ENCODE measurements at regions not wholly inside any gene's neighbourhood (a gene's known extent, or its start where the extent isn't known, plus 50 kb on each side); places are given as distances from the start of the nearest gene placed in this dataset.

DNA sequence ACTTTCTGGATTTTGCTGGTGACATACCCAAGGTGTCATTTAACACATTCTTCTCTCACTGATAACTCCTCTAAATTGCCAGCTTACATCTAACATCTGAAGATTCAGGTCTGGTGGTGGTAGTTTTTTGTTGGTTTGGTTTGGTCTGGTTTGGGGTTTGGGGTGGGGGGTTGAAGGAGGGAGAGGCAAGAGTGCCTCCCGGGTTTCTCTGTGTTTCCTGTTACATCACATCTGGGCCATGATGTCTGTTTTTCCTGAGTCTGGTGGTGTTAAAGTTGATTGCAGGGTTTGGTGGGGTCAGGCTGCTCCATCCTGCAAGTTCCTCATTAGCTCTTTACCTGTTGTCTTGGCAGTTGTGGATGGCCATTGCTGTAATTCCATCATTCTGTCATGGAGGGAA is 155.8 kb upstream of the UBL3 start:
- DNase-seq (ENCODE audit: low read depth in 3 of 3, low spot score in 2 of 3) = no peak

DNA sequence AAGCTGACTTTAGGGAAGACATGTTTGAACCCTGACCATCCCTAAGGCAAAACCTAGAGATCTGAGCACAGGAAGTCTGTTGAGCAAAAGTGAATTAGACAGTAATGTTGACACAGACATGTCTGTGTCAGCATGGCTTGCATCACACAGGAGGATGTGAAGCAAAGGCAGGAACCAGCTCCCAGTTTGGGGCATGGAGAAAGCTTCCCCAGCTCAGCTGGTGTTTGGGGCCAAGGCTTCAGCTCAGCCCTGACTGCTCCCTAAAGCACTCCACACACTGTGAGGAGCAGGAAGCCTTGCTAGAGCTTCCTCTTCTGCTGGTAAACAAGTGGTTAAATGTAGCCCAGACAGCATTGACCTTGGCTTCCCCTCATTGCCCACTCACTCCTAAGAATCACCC is 153.8 kb upstream of the UBL3 start:
- no peak for DNase-seq (ENCODE audit: low read depth in 3 of 3, low spot score in 2 of 3)

DNA sequence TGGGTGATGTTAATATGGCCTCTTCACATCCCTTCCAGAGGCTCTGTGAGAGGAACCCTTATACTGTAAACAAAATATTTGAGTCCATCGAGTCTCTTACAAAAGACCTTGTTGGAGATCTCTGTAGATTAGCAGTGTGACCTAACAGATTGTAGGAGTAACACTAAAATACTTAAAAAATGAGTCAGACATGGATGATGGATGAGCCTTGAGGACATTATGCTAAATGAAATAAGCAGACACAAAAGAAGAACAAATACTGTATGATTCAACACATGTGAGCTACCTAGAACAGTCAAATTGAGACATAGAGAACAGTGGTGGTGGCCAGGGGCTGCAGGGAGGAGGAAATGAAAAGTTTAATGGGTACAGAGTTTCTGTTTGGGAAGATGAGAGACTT is 152.2 kb upstream of the UBL3 start:
- DNase-seq (ENCODE audit: low read depth in 3 of 3, low spot score in 2 of 3) = no peak

DNA sequence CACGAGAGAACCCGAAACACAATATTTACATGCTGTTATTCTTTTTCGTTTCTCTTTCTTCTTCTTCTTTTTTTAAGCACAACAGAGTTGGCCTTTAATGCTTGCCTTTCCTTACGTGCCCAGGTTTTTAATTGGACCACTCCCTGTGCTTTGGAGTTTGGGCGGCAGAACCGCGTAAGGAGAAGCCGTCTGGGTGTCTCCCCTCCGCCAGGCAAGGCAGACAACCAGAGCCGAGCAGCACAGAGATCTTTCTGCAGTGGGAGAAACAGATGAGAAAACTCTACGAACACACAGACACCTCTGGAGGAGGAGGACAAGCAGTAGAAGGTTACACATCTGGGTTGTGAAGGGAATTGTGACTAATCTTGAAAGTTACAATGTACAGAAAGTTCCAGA is 150.0 kb upstream of the UBL3 start:
- no peak for DNase-seq (ENCODE audit: low read depth in 3 of 3, low spot score in 2 of 3)

DNA sequence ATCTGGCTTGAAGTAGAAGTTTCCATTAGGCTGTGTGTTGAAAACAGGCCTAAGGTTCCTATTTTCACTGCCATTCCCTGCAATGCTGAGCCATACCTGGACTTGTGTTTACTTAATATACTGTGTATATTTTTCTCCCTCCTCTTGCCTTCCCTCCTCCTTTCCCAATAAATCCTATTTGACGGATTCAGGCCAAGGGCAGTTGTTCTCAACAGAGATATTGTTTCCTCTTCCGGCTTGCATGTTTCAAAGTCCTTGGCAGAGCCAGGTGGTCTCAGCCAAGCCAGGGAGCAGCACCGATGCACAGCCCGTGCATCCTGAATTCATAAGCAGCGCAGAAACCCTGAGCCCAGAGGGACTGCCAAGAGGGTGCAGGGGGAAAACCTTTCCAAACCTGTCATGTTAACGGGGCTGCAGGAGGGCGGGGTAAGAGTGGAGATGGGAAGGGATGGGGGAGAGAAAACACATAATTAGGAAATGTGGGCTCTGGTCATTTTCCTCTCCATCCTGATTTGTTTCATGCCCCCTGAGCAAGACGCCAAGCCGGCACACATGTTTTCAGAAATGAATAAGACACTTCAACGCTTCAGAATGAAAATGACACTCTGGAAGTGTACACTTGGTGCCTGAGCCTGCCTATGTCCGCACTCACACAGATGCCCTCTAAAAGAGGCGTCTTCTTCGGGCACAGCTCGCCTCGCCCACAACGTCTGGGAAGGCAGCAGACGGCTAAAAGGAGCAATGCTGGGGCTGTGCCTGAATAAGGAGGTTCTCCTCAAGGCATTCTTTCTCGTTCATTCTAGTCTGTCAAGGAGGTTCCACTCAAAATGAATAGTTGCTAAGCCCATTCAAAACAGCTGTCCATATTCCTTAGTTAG is 149.3 kb upstream of the UBL3 start:
- no peak for DNase-seq (ENCODE audit: low read depth in 3 of 3, low spot score in 2 of 3)

DNA sequence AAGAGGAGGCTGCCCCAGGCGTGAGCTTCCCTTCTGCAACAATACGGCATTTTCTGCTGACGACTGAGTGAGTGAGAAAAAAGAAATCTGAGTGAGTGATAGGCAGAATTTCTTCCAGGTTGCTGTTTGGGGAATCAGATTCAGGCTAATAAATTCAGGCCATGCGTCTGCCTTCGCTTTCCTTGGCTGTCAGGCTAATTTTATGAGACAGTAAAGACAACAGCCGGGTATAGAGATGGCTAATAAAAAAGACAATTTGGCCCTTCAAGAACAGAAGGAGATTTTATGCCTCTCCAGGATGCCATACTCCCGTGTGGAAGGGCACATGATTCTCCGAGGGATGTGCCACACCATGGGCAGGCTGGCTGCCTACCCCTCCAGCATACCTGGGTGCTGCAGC is 145.9 kb upstream of the UBL3 start:
- DNase-seq (ENCODE audit: low read depth in 3 of 3, low spot score in 2 of 3) = no peak

DNA sequence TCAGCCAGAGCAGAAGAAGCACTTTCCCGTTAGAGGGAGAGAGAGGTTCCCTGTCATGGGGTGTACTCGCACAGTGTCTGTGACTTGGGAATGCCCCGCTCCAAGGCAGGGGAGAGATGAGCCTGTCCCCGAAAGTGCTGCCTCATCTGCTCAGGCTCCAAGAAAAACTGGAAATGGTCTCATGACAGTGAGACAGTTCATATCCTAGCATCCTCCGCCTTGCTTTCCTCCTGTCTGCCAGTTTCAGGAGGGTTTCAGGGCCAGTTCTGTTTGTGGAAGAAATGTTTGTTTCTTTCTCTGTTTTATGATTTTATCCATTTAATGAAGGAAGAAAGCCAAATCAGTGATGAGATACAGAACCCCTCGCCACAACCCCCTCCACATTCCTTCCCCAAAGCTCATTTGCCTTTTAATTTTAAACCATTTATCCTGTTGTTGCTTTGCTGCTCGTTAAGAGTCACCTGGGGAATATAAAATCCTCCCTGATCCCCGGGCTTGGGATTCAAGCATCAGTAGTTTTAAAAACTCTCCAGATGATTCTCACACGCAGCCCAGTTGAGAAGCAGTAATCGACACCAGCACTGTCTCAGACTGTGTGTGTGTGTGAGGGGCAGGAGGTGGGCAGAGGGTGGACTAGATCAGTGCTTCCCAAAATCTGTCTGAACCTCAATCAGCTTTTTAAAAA is 144.6 kb upstream of the UBL3 start:
- DNase-seq (ENCODE audit: low read depth in 3 of 3, low spot score in 2 of 3) = no peak

DNA sequence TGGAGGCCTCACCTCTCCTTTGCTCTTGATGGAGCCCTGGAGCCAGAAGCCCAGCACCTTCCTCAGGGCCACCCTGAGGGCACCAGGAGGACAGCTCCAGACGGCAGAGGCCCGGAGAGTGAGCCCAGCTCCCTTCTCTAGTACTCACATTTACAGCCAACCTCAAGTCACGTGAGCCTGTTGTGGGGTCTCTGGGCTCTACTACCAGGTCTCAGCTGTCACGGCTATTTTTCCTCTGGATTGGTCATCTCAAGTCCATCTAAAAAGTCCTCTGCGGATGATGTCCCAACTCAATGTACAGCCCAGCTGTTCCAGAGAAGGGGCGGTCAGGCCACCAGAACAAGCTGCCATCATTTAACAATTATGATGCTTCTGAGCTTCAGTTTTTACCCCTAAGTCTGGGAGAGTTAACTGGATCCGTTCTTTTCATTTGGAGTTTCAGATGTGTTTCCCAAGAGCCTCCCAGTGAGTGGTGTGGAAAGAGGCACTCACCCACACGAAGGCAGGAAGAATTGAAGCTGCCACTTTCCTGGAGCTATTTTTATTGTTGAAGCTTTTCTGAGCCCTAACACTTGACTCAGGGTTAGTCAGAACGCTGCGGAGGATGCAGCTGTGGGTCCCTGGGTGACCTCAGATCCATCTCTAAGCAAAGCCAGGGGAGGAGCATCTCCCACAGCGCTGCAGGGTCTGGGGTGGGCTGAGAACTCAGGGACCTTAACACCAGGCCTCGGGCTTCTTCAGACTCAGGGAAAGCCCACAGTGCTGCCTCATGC is 143.5 kb upstream of the UBL3 start:
- DNase-seq (ENCODE audit: low read depth in 3 of 3, low spot score in 2 of 3) = no peak

DNA sequence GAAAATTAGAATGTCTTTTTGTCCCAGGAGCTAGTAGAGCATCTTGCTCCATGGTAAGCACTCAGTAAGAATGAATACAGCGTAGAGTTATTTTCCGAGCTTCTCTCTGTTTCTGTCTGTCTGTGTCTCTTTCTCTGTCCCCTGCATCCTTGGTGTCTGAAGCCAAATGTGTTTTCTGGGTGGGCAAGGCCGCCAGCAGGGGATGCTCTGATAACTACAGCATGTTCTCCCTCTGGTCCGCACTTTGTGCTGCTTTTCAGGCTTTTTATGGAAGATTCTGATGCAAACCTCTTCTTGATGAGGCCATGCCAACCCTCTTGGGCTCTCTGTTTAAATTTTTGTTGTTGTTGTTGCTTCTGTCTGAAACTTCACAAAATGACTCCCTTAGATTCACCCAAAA is 142.8 kb upstream of the UBL3 start:
- DNase-seq (ENCODE audit: low read depth in 3 of 3, low spot score in 2 of 3) = no peak

DNA sequence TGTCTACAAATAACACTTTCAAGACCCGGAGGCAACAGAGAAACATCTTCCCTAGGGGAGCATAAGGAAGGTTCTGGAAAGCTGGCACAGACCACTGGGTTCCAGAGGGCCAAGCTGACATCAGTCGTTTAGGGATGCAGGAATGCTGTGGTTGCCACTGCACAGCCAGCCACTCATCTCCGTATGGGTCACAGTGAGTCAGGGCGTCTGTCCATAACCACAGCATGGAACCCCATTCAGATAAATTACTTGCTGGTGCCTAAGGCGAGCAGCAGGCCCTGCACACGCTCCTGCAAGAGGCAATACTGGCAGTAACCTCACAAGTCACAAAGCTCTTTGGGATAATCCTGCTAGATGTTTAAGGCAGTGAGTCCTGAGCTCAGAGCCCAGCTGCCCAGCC is 140.9 kb upstream of the UBL3 start:
- DNase-seq (ENCODE audit: low read depth in 3 of 3, low spot score in 2 of 3) = no peak

DNA sequence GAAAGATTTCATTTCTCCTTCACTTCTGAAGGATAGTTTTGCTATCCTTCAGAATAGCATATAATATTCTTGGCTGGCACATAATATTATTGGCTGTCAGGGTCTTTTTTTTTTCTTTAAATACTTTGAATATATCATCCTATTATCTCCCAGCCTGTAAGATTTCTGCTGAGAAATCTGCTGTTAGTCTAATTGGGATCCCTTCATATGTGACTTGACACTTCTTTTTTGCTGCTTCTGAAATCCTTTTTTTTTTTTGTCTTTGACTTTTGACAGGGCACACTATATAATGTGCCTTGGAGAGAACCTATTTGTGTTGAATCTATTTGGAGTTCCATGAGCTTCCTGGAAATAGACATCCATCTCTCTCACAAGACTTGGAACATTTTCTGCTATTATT is 136.9 kb upstream of the UBL3 start:
- no peak for DNase-seq (ENCODE audit: low read depth in 3 of 3, low spot score in 2 of 3)

DNA sequence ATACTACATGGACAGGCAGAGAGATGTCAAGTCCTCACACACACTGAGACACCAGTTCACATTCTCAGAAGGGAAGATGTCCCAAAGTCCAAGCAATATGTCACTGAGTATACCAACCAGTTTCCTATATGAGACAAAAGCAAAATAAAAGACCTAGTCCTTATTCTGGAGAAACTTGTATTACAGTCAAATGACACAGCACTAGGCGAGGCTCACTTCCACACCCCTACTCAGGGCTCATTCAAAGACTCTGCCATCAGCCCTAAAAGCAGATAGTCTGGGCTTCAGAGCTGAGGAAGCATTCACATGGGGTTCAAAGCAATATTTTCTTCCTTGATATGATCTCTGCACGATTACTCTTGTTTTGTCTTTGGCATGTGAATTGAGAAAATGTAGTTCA is 129.9 kb upstream of the UBL3 start:
- no peak for DNase-seq (ENCODE audit: low read depth in 3 of 3, low spot score in 2 of 3)

DNA sequence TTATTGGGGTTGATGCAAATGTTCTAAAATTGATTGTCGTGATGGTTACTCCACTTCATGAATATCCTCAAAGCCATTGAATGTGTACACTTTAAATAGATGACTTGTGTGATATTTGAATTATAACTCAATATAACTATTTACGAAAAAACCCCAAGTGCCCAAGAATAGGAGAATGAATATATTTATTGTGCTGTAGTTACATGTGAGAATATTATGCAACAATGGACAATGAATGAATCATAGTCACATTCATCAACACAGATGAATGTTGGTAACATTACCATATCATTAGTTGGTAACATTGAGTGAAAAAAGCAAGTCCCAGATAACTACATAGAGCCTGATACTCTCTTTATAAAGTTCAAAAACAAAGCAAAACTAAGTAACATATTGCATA is 127.8 kb upstream of the UBL3 start:
- DNase-seq (ENCODE audit: low read depth in 3 of 3, low spot score in 2 of 3) = no peak

DNA sequence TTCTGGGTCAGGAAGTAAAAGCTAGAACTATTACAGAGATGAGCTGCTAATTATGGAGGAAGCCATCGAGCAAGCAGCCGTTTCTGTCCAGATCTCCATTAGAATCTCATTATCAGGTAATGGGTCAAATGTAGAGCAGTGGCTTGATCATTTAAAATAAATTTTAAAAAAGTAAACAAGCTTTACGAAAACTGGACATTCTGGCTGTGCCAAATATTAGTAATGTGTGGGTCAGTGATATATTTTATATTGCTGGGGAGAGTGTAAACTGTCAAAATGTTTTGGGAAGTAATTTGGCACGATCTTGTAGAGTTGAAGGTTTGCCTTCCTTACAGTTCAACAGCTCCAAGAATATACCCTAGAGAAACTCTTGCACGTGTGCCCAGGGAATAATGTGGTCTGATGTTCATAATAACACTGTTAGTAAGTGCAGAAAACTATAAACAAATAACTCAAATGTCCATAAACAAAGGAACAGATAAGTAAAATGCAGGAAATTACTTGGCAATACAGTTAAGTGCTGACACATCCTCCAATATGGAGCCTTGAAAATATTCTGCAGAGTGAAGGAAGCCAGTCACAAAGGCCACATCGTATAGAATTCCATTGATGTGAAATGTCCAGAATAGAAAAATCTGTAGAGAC is 127.2 kb upstream of the UBL3 start:
- no peak for DNase-seq (ENCODE audit: low read depth in 3 of 3, low spot score in 2 of 3)

DNA sequence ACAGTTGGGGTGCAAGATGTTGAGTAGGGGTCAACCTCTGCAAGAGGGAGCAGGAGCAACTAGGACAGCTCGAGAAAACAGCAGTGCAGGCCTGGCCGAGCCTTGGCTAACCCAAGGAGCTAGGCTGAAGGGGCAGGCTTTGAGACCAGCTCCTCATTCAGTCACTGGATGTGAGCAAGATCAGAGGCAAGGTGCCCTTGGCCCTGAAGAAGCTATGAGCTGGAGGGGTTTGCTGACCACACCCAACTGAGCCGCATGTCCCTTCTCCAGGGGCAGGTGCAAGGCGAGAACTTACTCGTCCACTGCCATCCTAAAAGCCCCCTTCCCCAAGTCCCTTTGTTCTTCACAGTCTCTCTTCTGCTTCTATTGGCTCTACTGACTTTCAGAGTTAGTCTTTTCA is 126.1 kb upstream of the UBL3 start:
- DNase-seq (ENCODE audit: low read depth in 3 of 3, low spot score in 2 of 3) = no peak

DNA sequence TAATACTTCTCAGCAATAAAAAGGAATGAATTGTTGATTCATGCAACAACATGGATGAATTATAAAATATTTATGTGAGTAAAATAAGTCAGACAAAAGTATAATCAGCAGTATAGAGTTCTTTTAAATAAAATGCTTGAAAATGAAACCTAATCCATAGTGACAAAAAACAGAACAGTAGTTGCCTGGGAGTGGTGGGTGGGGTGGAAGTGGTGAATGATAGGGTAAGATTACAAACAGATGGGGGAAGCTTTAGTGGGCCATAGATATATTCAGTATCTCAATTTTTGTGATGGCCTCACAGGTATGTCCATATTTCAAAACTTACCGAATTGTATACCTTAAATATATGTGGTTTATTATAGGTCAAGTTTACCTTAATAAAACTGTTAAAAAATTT is 124.9 kb upstream of the UBL3 start:
- DNase-seq (ENCODE audit: low read depth in 3 of 3, low spot score in 2 of 3) = no peak

DNA sequence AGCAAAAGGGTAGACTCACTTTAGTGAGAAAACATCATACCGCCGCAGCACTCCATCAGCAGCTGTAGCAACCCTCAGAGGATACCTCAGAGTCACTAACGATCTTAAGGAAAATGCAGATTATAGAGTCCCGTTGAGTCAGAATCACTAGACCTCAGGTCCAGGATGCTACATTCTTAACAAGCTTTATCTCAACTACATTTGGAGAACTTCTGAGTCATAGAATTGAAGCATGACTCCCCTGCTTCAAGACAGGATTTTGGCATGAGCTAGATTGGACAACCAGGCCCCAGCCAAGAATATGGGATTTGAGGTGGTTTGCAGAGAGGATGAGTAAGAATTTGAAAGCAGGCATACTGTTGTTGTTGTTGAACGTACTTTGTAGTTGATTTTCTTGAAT is 118.9 kb upstream of the UBL3 start:
- DNase-seq (ENCODE audit: low read depth in 3 of 3, low spot score in 2 of 3) = no peak

DNA sequence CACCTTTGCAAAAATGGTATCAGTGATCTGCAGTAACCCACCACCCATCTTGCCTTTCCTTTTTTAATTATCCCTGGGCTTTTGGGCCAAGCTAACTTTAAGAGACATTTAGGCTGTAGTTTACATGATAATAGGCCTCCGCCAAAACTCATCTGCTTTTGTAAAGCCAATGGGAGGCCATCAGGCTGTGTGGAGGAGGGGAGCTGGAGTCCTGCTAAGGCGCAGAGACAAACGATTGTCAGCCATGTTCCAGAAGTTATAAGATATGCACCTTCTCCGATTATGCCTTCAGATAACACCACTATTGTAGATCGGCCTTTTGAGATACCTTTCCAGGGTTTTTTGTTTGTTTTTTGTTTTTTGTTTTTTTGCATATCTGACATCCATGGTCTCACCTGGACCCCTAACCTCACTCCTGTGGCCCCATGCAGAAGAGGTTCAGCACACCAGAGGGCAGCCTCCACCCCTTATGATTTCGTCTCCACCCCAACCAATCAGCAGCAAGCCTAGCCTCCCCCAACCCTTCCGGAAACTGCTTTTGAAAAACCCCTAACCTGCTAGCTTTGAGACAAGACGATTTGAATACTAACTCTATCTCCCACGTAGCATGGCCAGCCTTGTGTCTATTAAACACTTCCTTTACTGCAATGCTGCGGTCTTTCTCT is 113.9 kb upstream of the UBL3 start:
- DNase-seq (ENCODE audit: low read depth in 3 of 3, low spot score in 2 of 3) = no peak

DNA sequence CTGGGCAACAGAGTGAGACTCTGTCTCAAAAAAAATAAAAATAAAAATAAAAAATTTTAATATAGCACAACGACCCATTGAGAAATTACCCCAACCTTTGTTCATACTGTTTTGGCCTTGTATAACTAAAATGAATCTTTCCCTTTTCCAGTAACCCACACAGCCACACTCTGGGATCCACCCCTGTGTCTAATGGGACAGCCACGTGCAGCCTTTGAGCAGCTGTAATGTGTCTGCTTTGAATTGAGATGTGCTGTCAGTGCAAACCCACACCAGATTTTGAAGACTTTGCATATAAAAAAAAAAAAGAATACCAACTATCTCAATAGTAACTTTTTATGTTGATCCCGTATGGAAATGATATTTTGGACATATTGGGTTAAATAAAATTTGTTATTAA is 112.7 kb upstream of the UBL3 start:
- DNase-seq (ENCODE audit: low read depth in 3 of 3, low spot score in 2 of 3) = no peak

DNA sequence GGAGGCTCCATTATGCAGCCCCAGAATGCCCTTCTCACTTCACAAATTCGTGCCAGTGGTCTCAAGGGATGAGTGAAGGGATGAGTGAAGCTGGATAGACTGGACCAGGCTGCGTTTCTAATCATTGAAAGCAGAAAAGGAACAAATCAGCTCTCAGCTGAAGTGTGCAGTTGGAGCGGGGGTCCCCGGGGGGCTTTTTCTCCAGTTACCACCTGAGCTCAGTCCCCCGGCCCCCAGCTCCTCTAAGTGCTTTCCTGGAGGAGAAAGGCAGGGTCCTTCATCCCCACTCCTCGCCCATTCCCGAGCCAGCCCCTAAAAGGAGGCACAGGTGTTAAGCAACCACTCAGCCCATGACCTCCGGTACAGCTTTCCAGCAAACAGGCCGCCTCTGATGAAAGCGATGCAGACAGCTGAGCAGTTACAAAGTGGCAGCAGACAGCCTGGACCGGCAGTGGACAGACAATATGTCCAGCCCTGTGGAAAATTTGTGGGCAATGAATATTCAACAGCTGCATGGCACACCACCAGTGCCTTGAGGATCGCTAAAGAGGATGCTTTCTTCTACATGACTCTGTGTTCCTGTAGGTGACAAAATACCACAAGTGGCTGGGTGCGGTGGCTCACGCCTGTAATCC is 110.7 kb upstream of the UBL3 start:
- DNase-seq (ENCODE audit: low read depth in 3 of 3, low spot score in 2 of 3) = no peak

Data from right renal cortex interstitium (tissue), 3 donors.